MM.1S (cell line): ENCODE measurements at regions not wholly inside any gene's neighbourhood (a gene's known extent, or its start where the extent isn't known, plus 50 kb on each side); places are given as distances from the start of the nearest gene placed in this dataset.

Experiments
- DNase-seq: peaks from one replicate; pipeline ENCODE4 v3.0.0-alpha.2; 2015
- H2AFZ ChIP-seq: fragments of 300-600 bp; sonication (generic); 2 replicates; pipeline ENCODE4 v1.6.0; 2016; ENCODE audit warnings: antibody characterized with exemption, low read length
- H3F3A ChIP-seq: fragments of 300-600 bp; sonication (generic); 2 replicates; pipeline ENCODE4 v1.6.1; 2016; ENCODE audit warnings: mild to moderate bottlenecking, antibody characterized with exemption, low read length, moderate library complexity, mixed read lengths; ENCODE audit not compliant: insufficient read depth
- H3K27ac ChIP-seq: fragments of 300-600 bp; sonication (generic); 2 replicates; pipeline ENCODE4 v1.5.1; 2016; ENCODE audit warnings: mild to moderate bottlenecking, low read length
- H3K27me3 ChIP-seq: fragments of 300-600 bp; sonication (generic); replicated peaks from 2 replicates; pipeline ENCODE4 v1.6.0; 2016; ENCODE audit warnings: low read length; ENCODE audit not compliant: insufficient read depth
- H3K36me3 ChIP-seq: fragments of 300-600 bp; sonication (generic); replicated peaks from 2 replicates; pipeline ENCODE4 v1.6.1; 2016; ENCODE audit warnings: mild to moderate bottlenecking, low read length, mixed read lengths; ENCODE audit not compliant: insufficient read depth
- H3K4me1 ChIP-seq: fragments of 300-600 bp; sonication (generic); 2 replicates; pipeline ENCODE4 v1.6.1; 2016; ENCODE audit warnings: low read length, mixed read lengths
- H3K4me2 ChIP-seq: fragments of 300-600 bp; sonication (generic); 2 replicates; pipeline ENCODE4 v1.6.0; 2016; ENCODE audit warnings: low read depth, low read length
- H3K4me3 ChIP-seq: fragments of 300-600 bp; sonication (generic); 2 replicates; pipeline ENCODE4 v1.5.1; 2016; ENCODE audit warnings: low read length, mixed read lengths
- H3K79me2 ChIP-seq: fragments of 300-600 bp; sonication (generic); 2 replicates; pipeline ENCODE4 v1.6.1; 2016; ENCODE audit warnings: mixed run types, low read length, mixed read lengths
- H3K9ac ChIP-seq: fragments of 300-600 bp; sonication (generic); 2 replicates; pipeline ENCODE4 v1.6.1; 2016; ENCODE audit warnings: low read length, mixed read lengths
- H3K9me2 ChIP-seq: fragments of 300-600 bp; sonication (generic); replicated peaks from 2 replicates; pipeline ENCODE4 v1.6.1; 2016; ENCODE audit warnings: mild to moderate bottlenecking, low read length, mixed read lengths; ENCODE audit not compliant: insufficient read depth
- H3K9me3 ChIP-seq: fragments of 300-600 bp; sonication (generic); replicated peaks from 2 replicates; pipeline ENCODE4 v1.6.1; 2016; ENCODE audit warnings: mild to moderate bottlenecking, low read length, mixed read lengths; ENCODE audit not compliant: insufficient read depth
- H4K20me1 ChIP-seq: fragments of 300-600 bp; sonication (generic); 2 replicates; pipeline ENCODE4 v1.6.1; 2016; ENCODE audit warnings: mild to moderate bottlenecking, low read length, moderate library complexity, mixed read lengths; ENCODE audit not compliant: insufficient read depth
- EZH2 ChIP-seq: fragments of 300-600 bp; sonication (generic); optimal IDR thresholded peaks from 2 replicates; pipeline ENCODE3; 2017; ENCODE audit warnings: low read depth, mild to moderate bottlenecking, antibody characterized with exemption, low read length, mixed read lengths
- EZH2phosphoT487 ChIP-seq: fragments of 300-600 bp; sonication (generic); IDR thresholded peaks from 2 replicates; pipeline ENCODE4 v1.6.1; 2018; ENCODE audit warnings: antibody characterized with exemption, low read length
- TF ChIP-seq, protein P1 (sequence below): fragments of 300-600 bp; sonication (generic); IDR thresholded peaks from 2 replicates; pipeline ENCODE4 v1.5.1; 2016; ENCODE audit warnings: antibody characterized with exemption, low read length, mixed read lengths

DNA sequence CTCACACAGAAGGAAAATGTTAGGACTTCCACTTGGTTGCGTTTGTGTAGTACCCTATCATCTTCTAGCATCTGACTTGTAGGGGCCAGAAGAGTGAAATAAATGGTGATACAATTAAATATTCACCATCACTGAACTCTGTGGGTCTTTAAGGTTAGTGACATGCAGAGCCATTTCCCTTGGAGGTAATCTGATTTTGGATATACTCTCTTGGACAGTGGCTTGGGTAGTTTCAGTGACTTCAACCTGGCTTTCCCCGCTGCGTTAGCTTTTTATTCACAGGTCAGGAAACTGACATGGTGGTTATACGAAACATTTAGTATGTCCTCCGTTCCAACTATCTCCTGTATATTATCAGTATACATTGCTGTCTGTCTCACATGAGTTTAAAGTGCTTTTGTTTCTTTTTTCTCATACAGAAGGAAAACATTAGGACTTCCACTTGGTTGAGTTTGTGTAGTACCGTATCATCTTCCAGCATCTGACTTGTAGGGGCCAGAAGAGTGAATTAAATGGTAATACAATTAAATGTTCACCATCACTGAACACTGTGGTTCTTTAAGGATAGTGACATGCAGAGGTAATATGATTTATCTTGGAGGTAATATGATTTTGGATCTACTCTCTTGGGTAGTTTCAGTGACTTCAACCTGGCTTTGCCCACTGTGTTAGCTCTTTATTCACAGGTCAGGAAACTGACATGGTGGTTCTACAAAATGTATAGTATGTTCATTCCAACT lies 883.6 kb downstream of the TAF11L14 start:
- Histone ChIP-seq H2AFZ (no peak overlapping the region), H3K9me2 (no peaks in the 10 kb centered on the region), H4K20me1 (no peaks in the 10 kb centered on the region), H3K9me3 (no peaks in the 10 kb centered on the region), H3K27ac (no peak overlapping the region), H3K36me3 (no peaks in the 10 kb centered on the region), H3F3A (no peaks in the 10 kb centered on the region), H3K4me1 (no peaks in the 10 kb centered on the region), H3K79me2 (no peaks in the 10 kb centered on the region), H3K4me2 (no peak overlapping the region), H3K9ac (no peak overlapping the region), H3K27me3 (no peaks in the 10 kb centered on the region), H3K4me3 (no peak overlapping the region)
- TF ChIP-seq EZH2 (no peak), EZH2phosphoT487 (no peak)
- TF ChIP-seq, protein P1, sequence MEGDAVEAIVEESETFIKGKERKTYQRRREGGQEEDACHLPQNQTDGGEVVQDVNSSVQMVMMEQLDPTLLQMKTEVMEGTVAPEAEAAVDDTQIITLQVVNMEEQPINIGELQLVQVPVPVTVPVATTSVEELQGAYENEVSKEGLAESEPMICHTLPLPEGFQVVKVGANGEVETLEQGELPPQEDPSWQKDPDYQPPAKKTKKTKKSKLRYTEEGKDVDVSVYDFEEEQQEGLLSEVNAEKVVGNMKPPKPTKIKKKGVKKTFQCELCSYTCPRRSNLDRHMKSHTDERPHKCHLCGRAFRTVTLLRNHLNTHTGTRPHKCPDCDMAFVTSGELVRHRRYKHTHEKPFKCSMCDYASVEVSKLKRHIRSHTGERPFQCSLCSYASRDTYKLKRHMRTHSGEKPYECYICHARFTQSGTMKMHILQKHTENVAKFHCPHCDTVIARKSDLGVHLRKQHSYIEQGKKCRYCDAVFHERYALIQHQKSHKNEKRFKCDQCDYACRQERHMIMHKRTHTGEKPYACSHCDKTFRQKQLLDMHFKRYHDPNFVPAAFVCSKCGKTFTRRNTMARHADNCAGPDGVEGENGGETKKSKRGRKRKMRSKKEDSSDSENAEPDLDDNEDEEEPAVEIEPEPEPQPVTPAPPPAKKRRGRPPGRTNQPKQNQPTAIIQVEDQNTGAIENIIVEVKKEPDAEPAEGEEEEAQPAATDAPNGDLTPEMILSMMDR = no peak
- no peak for DNase-seq

DNA sequence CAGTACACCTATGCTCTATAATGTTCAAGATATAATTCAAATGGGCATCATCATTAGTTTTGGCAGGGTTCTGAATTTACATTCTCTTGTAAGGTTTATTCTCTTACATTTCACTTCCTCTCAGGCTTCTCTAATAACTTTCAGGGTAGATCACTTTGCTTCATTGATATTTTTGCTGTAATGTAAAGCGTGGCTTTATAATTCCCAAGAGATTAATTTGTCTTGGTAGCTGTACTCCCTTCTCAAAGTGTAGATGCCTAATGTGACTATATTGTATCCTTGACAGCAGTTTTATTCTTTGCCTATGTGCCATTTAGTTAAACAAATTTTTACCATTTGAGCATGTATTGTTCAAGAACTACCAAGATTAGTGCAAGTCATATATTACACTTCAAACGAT lies 889.1 kb downstream of the TAF11L14 start:
- H3F3A ChIP-seq = no peaks in the 10 kb centered on the region
- no peaks in the 10 kb centered on the region for H3K27me3 ChIP-seq
- H3K27ac ChIP-seq = no peak overlapping the region
- no peaks in the 10 kb centered on the region for H3K36me3 ChIP-seq
- no peaks in the 10 kb centered on the region for H3K4me1 ChIP-seq
- H4K20me1 ChIP-seq = no peaks in the 10 kb centered on the region
- H3K9me2 ChIP-seq = no peaks in the 10 kb centered on the region
- no peak overlapping the region for H2AFZ ChIP-seq
- H3K79me2 ChIP-seq = no peaks in the 10 kb centered on the region
- TF ChIP-seq, protein P1 = no peak
- TF ChIP-seq EZH2phosphoT487 (no peak), EZH2 (no peak)
- H3K9me3 ChIP-seq = no peaks in the 10 kb centered on the region
- H3K4me3 ChIP-seq = no peak overlapping the region
- no peak overlapping the region for H3K4me2 ChIP-seq
- no peak for DNase-seq
- no peak overlapping the region for H3K9ac ChIP-seq

DNA sequence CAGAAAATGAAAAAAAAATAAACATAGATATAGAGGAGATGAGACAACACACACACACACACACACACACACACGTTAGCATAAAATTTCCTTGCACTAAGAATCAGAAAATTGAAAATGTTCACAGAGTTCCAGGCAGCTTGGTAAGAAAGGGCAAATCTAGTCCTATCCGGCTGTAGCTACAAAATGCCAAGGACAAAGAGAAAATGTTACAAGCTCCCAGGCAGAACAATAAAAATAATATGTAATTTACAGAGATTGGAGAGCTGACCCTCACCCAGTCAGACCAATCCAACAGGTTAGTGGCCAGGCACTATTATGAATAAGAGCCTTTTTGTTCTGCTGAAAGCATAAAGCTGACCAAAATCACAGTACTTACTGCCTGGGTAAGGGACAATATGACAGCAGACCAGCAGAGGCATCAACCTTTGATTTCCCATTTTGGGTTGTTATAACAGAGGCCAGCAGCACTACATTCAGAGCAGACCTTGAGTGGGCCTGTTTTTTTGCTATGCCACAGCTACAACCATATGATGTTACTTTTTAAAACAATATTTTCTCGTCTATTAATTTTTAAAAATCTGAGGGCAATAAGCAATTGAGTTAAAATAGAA lies 892.6 kb downstream of the TAF11L14 start:
- no peaks in the 10 kb centered on the region for H3K27me3 ChIP-seq
- no peaks in the 10 kb centered on the region for H3K4me1 ChIP-seq
- H3K79me2 ChIP-seq = no peaks in the 10 kb centered on the region
- no peaks in the 10 kb centered on the region for H4K20me1 ChIP-seq
- no peaks in the 10 kb centered on the region for H3K36me3 ChIP-seq
- H3K9me2 ChIP-seq = no peaks in the 10 kb centered on the region
- TF ChIP-seq, protein P1 = no peak
- TF ChIP-seq EZH2 = no peak
- TF ChIP-seq EZH2phosphoT487 = no peak
- no peak overlapping the region for H2AFZ ChIP-seq
- H3K27ac ChIP-seq = no peak overlapping the region
- H3K4me3 ChIP-seq = no peak overlapping the region
- H3F3A ChIP-seq = no peaks in the 10 kb centered on the region
- no peak for DNase-seq
- H3K4me2 ChIP-seq = no peak overlapping the region
- H3K9ac ChIP-seq = no peak overlapping the region
- no peaks in the 10 kb centered on the region for H3K9me3 ChIP-seq
